Liver (tissue), 8 donors: ENCODE measurements at regions not wholly inside any gene's neighbourhood (a gene's known extent, or its start where the extent isn't known, plus 50 kb on each side); places are given as distances from the start of the nearest gene placed in this dataset.

ENCODE experiments used
- DNase-seq: peaks from one replicate; pipeline ENCODE4 v3.0.0-alpha.2; 2017; ENCODE audit warnings: low spot score
- H3K27ac ChIP-seq, 2 donors: one replicate each; pipeline ENCODE4 v1.7.0; 2013; ENCODE audit warnings: inconsistent platforms in 2 of 2, low read length in 2 of 2, control low read depth in 1 of 2, low read depth in 1 of 2, mild to moderate bottlenecking in 1 of 2
- H3K27me3 ChIP-seq, 4 donors: one replicate each; pipeline versions ENCODE4 v1.6.1 to v1.7.0; 2013; ENCODE audit warnings: low read length in 3 of 4, inconsistent platforms in 1 of 4, mild to moderate bottlenecking in 1 of 4, moderate library complexity in 1 of 4; ENCODE audit not compliant: control insufficient read depth in 4 of 4, insufficient read depth in 4 of 4
- H3K36me3 ChIP-seq, 4 donors: one replicate each; pipeline versions ENCODE4 v1.6.1 to v1.7.0; 2013; ENCODE audit warnings: low read length in 3 of 4, mild to moderate bottlenecking in 3 of 4, low read depth in 1 of 4, moderate library complexity in 1 of 4; ENCODE audit not compliant: control insufficient read depth in 4 of 4, insufficient read depth in 3 of 4
- H3K4me1 ChIP-seq, 4 donors: one replicate each; pipeline versions ENCODE4 v1.6.1 to v1.7.0; 2013; ENCODE audit warnings: low read length in 3 of 4, mild to moderate bottlenecking in 3 of 4, moderate library complexity in 1 of 4; ENCODE audit not compliant: control insufficient read depth in 4 of 4, insufficient read depth in 4 of 4
- H3K4me3 ChIP-seq, 3 donors: one replicate each; pipeline versions ENCODE4 v1.6.1 to v1.7.0; 2013; ENCODE audit warnings: low read length in 3 of 3, control low read depth in 1 of 3, low read depth in 1 of 3, mild to moderate bottlenecking in 1 of 3
- H3K9ac ChIP-seq, 2 donors: one replicate each; pipeline ENCODE4 v1.7.0; 2013; ENCODE audit warnings: low read length in 2 of 2, mild to moderate bottlenecking in 2 of 2, moderate library complexity in 2 of 2, control low read depth in 1 of 2, low read depth in 1 of 2
- H3K9me3 ChIP-seq, 4 donors: one replicate each; pipeline versions ENCODE4 v1.6.1 to v1.7.0; 2013; ENCODE audit warnings: low read length in 3 of 4; ENCODE audit not compliant: control insufficient read depth in 4 of 4
- EGR1 ChIP-seq, 2 donors: IDR thresholded peaks; 2 replicates each; pipeline ENCODE4 v1.6.1; 2016 to 2018; ENCODE audit warnings: antibody characterized with exemption in 2 of 2, low read depth in 2 of 2
- FOXA1 ChIP-seq: IDR thresholded peaks from 2 replicates; pipeline ENCODE4 v1.6.1; 2016; ENCODE audit warnings: antibody characterized with exemption
- FOXA2 ChIP-seq: IDR thresholded peaks from 2 replicates; pipeline ENCODE4 v1.6.1; 2016; ENCODE audit warnings: antibody characterized with exemption
- GABPA ChIP-seq, 2 donors: IDR thresholded peaks in 1 of 2; conservative IDR thresholded peaks in 1 of 2; 2 replicates each; pipeline ENCODE4 v1.6.1; 2016; ENCODE audit warnings: antibody characterized with exemption in 2 of 2, mild to moderate bottlenecking in 1 of 2, moderate library complexity in 1 of 2
- HNF4A ChIP-seq, 2 donors: conservative IDR thresholded peaks; 2 replicates each; pipeline ENCODE4 v1.6.1; 2016; ENCODE audit warnings: antibody characterized with exemption in 2 of 2, mild to moderate bottlenecking in 2 of 2
- HNF4G ChIP-seq: IDR thresholded peaks from 2 replicates; pipeline ENCODE4 v1.6.1; 2016; ENCODE audit warnings: antibody characterized with exemption
- NR2F2 ChIP-seq: IDR thresholded peaks from 2 replicates; pipeline ENCODE4 v1.6.1; 2016; ENCODE audit warnings: antibody characterized with exemption
- RAD21 ChIP-seq, 2 donors: IDR thresholded peaks; 2 replicates each; pipeline ENCODE4 v1.6.1; 2016; ENCODE audit warnings: antibody characterized with exemption in 2 of 2, mild to moderate bottlenecking in 2 of 2
- RXRA ChIP-seq, 2 donors: IDR thresholded peaks; 2 replicates each; pipeline ENCODE4 v1.6.1; 2017 to 2018; ENCODE audit warnings: antibody characterized with exemption in 2 of 2, mild to moderate bottlenecking in 1 of 2
- SP1 ChIP-seq: IDR thresholded peaks from 2 replicates; pipeline ENCODE4 v1.6.1; 2018; ENCODE audit warnings: antibody characterized with exemption, mild to moderate bottlenecking
- TAF1 ChIP-seq: conservative IDR thresholded peaks from 2 replicates; pipeline ENCODE4 v1.6.1; 2016; ENCODE audit warnings: antibody characterized with exemption, mild to moderate bottlenecking
- YY1 ChIP-seq: IDR thresholded peaks from 2 replicates; pipeline ENCODE4 v1.6.1; 2016; ENCODE audit warnings: antibody characterized with exemption, mild to moderate bottlenecking
- WGBS: extraction: QIAGEN DNeasy Blood & Tissue Kit; methylation state at CpG from one replicate; pipeline ENCODE4 v1.1.7; 2013; 5-methylcytosine and 5-hydroxymethylcytosine counted together
- TF ChIP-seq, protein P1 (sequence below): IDR thresholded peaks from 2 replicates; pipeline ENCODE4 v1.6.1; 2016; ENCODE audit warnings: antibody characterized with exemption, mild to moderate bottlenecking
- TF ChIP-seq, protein P2 (sequence below): fragments of 150-350 bp; IDR thresholded peaks from 2 replicates; pipeline ENCODE4 v1.5.1; 2017; ENCODE audit warnings: improper control_type of control experiment, low read depth, low read length; ENCODE audit not compliant: missing input control
- TF ChIP-seq, protein P3 (sequence below): IDR thresholded peaks from 2 replicates; pipeline ENCODE4 v1.6.1; 2016; ENCODE audit warnings: antibody characterized with exemption
- TF ChIP-seq, protein P4 (sequence below): IDR thresholded peaks from 2 replicates; pipeline ENCODE4 v1.6.1; 2016; ENCODE audit warnings: antibody characterized with exemption
- TF ChIP-seq, protein P5 (sequence below): IDR thresholded peaks from 2 replicates; pipeline ENCODE4 v1.6.1; 2016; ENCODE audit warnings: antibody characterized with exemption
- donor health status: healthy.
- donor health status: healthy.
- donor health status: healthy.
- donor health status: healthy.
- donor health status: healthy.

DNA sequence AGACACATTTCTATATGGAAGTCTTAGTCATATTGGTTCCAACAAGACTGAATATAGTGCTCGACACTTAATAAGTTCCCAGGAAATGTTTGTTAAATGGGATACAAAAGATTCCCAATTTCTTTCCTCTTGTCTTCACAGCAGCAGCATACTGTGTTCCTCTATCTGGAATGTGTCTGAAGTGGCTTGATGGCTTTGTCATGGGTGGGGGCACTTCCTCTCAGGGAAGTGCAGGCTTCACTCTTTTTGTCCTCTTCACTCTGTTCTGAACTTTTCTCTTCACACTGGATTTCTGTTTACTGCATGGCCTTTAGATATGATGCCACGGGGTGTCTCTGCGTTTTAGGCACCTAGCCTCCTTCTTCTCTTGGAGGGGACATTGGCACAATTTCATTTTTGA is 127.7 kb upstream of the C9orf72 start:
- TF ChIP-seq TAF1, result no peak
- H3K9ac ChIP-seq, result no peak overlapping the region
- WGBS, result 64% methylated on average over 3 of the region's 3 CpGs
- DNase-seq, result no peak
- H3K27me3 ChIP-seq, result peaks cover 0 to 3% (median 0%) of the 10 kb centered on the region in 4 donors
- no peak overlapping the region for H3K27ac ChIP-seq
- no peaks in the 10 kb centered on the region for H3K4me1 ChIP-seq
- no peak overlapping the region for H3K4me3 ChIP-seq
- H3K36me3 ChIP-seq, result no peaks in the 10 kb centered on the region
- H3K9me3 ChIP-seq, result no peaks in the 10 kb centered on the region

DNA sequence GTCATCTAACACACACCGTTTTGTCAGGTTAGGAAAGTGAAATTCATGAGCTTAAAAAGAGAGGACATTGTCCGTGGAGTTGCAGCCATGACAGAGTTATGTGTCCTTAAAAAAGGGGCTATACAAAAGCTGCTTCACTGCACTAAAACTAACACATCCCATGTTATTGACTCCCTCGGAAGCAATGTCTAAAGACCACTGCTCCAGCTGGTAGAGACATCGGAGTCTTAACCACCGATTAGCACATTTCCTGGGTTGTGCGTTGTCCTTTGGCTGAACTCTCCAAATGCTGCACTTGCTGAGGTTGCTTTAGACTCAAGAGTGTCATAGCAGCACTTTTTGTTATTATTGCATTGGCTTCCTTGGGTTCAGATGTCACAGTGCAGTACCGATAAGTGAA is 128.3 kb upstream of the C9orf72 start:
- peaks cover 0 to 3% (median 0%) of the 10 kb centered on the region in 4 donors for H3K27me3 ChIP-seq
- H3K27ac ChIP-seq, result no peak overlapping the region
- TF ChIP-seq TAF1 (peak; percentile 14), RAD21 (IDR thresholded peaks at IDR 0.05) (peak in 1 of 2 donors; percentile 20), NR2F2 (peak; percentile 32), RXRA (IDR thresholded peaks at IDR 0.05) (peak; percentile 58 to 67), SP1 (peak; percentile 19), YY1 (no peak)
- TF ChIP-seq, protein P1, sequence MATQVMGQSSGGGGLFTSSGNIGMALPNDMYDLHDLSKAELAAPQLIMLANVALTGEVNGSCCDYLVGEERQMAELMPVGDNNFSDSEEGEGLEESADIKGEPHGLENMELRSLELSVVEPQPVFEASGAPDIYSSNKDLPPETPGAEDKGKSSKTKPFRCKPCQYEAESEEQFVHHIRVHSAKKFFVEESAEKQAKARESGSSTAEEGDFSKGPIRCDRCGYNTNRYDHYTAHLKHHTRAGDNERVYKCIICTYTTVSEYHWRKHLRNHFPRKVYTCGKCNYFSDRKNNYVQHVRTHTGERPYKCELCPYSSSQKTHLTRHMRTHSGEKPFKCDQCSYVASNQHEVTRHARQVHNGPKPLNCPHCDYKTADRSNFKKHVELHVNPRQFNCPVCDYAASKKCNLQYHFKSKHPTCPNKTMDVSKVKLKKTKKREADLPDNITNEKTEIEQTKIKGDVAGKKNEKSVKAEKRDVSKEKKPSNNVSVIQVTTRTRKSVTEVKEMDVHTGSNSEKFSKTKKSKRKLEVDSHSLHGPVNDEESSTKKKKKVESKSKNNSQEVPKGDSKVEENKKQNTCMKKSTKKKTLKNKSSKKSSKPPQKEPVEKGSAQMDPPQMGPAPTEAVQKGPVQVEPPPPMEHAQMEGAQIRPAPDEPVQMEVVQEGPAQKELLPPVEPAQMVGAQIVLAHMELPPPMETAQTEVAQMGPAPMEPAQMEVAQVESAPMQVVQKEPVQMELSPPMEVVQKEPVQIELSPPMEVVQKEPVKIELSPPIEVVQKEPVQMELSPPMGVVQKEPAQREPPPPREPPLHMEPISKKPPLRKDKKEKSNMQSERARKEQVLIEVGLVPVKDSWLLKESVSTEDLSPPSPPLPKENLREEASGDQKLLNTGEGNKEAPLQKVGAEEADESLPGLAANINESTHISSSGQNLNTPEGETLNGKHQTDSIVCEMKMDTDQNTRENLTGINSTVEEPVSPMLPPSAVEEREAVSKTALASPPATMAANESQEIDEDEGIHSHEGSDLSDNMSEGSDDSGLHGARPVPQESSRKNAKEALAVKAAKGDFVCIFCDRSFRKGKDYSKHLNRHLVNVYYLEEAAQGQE, result no peak
- no peaks in the 10 kb centered on the region for H3K4me1 ChIP-seq
- DNase-seq, result no peak
- WGBS, result 53% methylated on average over 7 of the region's 7 CpGs
- no peak overlapping the region for H3K4me3 ChIP-seq
- H3K9me3 ChIP-seq, result no peaks in the 10 kb centered on the region
- H3K9ac ChIP-seq, result no peak overlapping the region
- no peaks in the 10 kb centered on the region for H3K36me3 ChIP-seq

DNA sequence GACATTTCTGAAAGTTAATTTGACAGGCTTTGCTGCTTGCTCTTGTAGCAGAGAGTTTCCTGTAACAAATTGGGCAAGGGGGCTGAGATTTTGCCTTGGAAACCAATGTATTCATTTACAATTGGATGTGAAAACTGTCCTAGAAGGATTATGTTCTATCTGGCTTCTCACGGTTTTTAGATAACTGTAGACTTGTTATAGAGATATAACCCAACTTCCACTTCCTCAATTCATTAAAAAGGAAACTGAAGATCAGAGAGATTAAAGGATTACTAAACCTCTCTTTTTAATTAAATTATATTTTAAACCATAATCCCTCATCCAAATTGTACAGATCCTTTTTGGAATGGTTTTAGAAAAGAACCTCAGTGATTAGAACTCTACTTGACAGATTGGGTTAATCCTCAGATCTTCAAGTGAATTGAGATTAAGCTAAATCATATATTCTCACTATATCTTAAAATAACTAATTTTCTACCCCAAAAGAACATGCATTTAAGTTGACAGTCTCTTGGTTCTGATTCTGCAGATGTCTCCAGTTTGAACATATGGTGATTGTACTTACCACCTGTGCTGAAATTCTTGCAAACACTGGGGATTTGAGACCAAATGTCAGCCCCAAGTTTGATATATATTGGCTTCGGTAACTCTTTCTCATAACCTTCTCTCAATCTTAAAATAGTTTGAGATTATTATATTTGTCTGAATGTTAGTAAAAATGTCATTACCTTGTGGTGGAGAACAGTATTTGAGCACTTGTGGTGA is 130.1 kb upstream of the C9orf72 start:
- Histone ChIP-seq H3K4me1 (no peaks in the 10 kb centered on the region), H3K36me3 (no peaks in the 10 kb centered on the region), H3K9ac (no peak overlapping the region), H3K27ac (no peak overlapping the region), H3K4me3 (no peak overlapping the region), H3K9me3 (no peaks in the 10 kb centered on the region), H3K27me3 (peaks cover 0 to 3% (median 0%) of the 10 kb centered on the region in 4 donors)
- WGBS, result 71% methylated on average over 2 of the region's 2 CpGs
- DNase-seq, result no peak
- TF ChIP-seq HNF4G, result no peak
- TF ChIP-seq, protein P2, sequence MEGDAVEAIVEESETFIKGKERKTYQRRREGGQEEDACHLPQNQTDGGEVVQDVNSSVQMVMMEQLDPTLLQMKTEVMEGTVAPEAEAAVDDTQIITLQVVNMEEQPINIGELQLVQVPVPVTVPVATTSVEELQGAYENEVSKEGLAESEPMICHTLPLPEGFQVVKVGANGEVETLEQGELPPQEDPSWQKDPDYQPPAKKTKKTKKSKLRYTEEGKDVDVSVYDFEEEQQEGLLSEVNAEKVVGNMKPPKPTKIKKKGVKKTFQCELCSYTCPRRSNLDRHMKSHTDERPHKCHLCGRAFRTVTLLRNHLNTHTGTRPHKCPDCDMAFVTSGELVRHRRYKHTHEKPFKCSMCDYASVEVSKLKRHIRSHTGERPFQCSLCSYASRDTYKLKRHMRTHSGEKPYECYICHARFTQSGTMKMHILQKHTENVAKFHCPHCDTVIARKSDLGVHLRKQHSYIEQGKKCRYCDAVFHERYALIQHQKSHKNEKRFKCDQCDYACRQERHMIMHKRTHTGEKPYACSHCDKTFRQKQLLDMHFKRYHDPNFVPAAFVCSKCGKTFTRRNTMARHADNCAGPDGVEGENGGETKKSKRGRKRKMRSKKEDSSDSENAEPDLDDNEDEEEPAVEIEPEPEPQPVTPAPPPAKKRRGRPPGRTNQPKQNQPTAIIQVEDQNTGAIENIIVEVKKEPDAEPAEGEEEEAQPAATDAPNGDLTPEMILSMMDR, result no peak
- TF ChIP-seq RAD21 (IDR thresholded peaks at IDR 0.05), result no peak
- no peak for TF ChIP-seq YY1
- TF ChIP-seq SP1, result no peak
- TF ChIP-seq FOXA2, result no peak
- TF ChIP-seq, protein P3, sequence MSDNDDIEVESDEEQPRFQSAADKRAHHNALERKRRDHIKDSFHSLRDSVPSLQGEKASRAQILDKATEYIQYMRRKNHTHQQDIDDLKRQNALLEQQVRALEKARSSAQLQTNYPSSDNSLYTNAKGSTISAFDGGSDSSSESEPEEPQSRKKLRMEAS, result no peak
- no peak for TF ChIP-seq FOXA1
- TF ChIP-seq TAF1, result no peak
- TF ChIP-seq NR2F2, result no peak
- TF ChIP-seq, protein P4, sequence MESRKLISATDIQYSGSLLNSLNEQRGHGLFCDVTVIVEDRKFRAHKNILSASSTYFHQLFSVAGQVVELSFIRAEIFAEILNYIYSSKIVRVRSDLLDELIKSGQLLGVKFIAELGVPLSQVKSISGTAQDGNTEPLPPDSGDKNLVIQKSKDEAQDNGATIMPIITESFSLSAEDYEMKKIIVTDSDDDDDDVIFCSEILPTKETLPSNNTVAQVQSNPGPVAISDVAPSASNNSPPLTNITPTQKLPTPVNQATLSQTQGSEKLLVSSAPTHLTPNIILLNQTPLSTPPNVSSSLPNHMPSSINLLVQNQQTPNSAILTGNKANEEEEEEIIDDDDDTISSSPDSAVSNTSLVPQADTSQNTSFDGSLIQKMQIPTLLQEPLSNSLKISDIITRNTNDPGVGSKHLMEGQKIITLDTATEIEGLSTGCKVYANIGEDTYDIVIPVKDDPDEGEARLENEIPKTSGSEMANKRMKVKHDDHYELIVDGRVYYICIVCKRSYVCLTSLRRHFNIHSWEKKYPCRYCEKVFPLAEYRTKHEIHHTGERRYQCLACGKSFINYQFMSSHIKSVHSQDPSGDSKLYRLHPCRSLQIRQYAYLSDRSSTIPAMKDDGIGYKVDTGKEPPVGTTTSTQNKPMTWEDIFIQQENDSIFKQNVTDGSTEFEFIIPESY, result no peak
- TF ChIP-seq HNF4A (conservative IDR thresholded peaks at IDR 0.05), result no peak
- TF ChIP-seq GABPA (IDR thresholded peaks at IDR 0.05 in 1 of 2, conservative IDR thresholded peaks at IDR 0.05 in 1 of 2), result no peak
- TF ChIP-seq RXRA (IDR thresholded peaks at IDR 0.05), result no peak
- TF ChIP-seq EGR1 (IDR thresholded peaks at IDR 0.05; ENCODE audit: low read depth in 2 of 2), result no peak
- TF ChIP-seq, protein P5, sequence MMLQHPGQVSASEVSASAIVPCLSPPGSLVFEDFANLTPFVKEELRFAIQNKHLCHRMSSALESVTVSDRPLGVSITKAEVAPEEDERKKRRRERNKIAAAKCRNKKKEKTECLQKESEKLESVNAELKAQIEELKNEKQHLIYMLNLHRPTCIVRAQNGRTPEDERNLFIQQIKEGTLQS, result no peak
